PC-3 (cell line): ENCODE measurements at regions not wholly inside any gene's neighbourhood (a gene's known extent, or its start where the extent isn't known, plus 50 kb on each side); places are given as distances from the start of the nearest gene placed in this dataset.

Source experiments
- CTCF ChIP-seq: fragments of 300-600 bp; sonication (generic); conservative IDR thresholded peaks from 2 replicates; pipeline ENCODE4 v1.5.1; 2017; ENCODE audit warnings: antibody characterized with exemption, low read depth, mild to moderate bottlenecking, low read length
- EZH2 ChIP-seq: fragments of 300-600 bp; sonication (generic); IDR thresholded peaks from one replicate; pipeline ENCODE4 v1.6.1; 2017; ENCODE audit warnings: antibody characterized with exemption, mild to moderate bottlenecking, low read length; ENCODE audit not compliant: unreplicated experiment
- EZH2phosphoT487 ChIP-seq: fragments of 300-600 bp; sonication (generic); IDR thresholded peaks from 2 replicates; pipeline ENCODE4 v1.6.1; 2018; ENCODE audit warnings: mild to moderate bottlenecking, antibody characterized with exemption, low read length, borderline replicate concordance

DNA sequence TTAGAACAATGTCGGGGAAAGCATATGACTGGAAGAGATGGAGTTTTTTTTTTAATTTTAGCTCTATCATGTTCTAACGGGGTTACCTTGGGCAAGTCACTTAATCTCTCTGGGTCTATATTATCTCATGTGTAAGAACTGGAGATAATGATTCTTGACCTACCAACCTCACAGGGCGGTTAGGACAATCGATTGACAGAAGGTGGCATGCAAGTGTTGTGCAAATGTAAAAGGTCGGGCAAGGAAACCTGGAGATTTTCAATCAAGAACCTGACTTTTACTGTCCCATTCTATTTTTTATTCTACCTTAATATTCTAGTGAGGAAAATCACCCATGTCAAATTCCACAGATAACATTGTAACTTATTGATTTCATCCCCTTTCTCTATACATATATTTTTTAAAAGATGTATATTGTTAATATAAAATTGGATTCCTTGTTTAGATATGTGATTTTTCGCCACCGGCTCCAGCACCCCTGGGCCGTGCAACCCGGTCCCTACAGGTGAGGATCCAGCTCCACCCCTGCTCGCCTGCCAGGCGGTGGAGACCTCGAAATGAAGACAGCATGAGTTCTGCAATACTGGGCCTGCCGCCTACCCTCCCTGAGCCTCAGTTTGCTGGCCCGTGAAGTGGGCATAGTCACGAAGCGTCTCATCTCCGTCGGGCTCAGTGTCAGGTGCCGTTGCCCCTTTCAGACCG lies 497.6 kb upstream of the PHF14 start:
- TF ChIP-seq CTCF: no peak
- no peak for TF ChIP-seq EZH2phosphoT487
- TF ChIP-seq EZH2: no peak
